Cardiac fibroblast (primary cell): ENCODE measurements at regions not wholly inside any gene's neighbourhood (a gene's known extent, or its start where the extent isn't known, plus 50 kb on each side); places are given as distances from the start of the nearest gene placed in this dataset.

Source experiments
- DNase-seq, 2 donors: peaks; one replicate each; pipeline versions ENCODE4 v3.0.0 to v3.0.0-alpha.2; 2010; ENCODE audit warnings: low read depth in 2 of 2
- H3K4me3 ChIP-seq, 2 donors: replicated peaks in 1 of 2; 1 replicate in 1 of 2; 2 replicates in 1 of 2; pipeline ENCODE4 v1.5.1; 2011; ENCODE audit warnings: low read depth in 2 of 2, low read length in 2 of 2, mild to moderate bottlenecking in 2 of 2, moderate library complexity in 1 of 2
- CTCF ChIP-seq: IDR thresholded peaks from one replicate; pipeline ENCODE4 v1.5.1; 2011; ENCODE audit warnings: low read depth, mild to moderate bottlenecking, low read length, inconsistent platforms

DNA sequence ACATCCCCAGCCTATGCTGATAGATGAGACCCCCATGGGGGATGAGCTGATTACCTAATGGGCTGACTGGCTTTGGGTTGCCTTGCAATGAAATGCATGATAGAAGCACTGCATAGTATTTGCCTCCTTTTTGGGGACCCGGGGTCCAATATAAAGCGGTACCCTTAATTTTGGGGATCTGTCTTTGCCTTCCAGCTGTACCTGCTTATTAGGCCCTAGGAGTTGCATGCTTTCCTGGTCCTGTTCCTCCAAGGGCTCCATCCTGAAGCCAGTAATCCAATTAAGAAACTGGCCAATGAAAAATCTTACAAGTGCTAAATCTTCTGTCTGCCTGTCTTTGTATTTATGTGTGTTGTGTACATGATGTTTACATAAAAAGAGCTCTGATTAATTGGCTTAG, 791.6 kb downstream of the TRIML1 start:
- no peak for TF ChIP-seq CTCF

GRCh38 chr4:188934320-188934962, 795.2 kb downstream of the TRIML1 start:
- H3K4me3 ChIP-seq, result no peak overlapping the region
- no peak for TF ChIP-seq CTCF
- peak; percentile 26 to 65 for DNase-seq

More for the DNA sequence above, 791.6 kb downstream of the TRIML1 start:
- no peak for DNase-seq
- H3K4me3 ChIP-seq, result no peak overlapping the region

DNA sequence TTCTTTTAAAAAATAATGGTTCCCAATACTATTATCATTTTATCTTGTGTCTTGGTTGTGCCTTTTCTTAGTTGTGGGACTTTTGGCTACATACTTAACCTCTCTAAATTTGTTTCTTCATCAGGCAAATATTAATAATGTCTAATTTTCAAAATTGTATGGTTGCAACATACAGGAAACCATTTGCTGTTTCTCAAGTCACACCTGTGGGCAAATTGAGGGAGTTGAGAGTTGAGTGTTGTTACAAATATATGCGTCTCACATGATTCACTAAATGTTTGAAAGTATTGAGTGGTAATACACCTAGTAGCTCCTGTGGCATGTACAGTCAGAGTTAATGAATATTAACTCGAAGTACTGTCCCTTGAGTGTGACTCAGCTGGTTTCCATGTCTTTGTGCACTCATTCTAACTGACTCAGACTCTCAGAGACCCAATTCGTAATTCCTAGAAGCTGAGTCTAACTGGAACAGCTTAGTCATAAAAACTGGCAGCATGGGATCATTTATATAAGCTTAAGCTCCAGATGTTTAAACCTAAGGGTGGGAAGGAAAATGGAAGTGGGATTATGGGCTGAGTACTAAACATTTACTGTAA, 802.4 kb downstream of the TRIML1 start:
- no peak for TF ChIP-seq CTCF
- H3K4me3 ChIP-seq, result no peak overlapping the region
- peak; percentile 71 to 98 for DNase-seq

GRCh38 chr4:188942606-188943005, 803.4 kb downstream of the TRIML1 start:
- no peak overlapping the region for H3K4me3 ChIP-seq
- TF ChIP-seq CTCF, result no peak
- peak in 1 of 2 donors; percentile 19 for DNase-seq

GRCh38 chr4:188949596-188949995, 810.4 kb downstream of the TRIML1 start:
- no peak overlapping the region for H3K4me3 ChIP-seq
- TF ChIP-seq CTCF, result no peak
- no peak for DNase-seq

- no peak overlapping the region for H3K4me3 ChIP-seq
- no peak for DNase-seq
- no peak for TF ChIP-seq CTCF
These were observed 815.8 kb downstream of the TRIML1 start for GRCh38 chr4:188955066-188955465.
